H1 (cell line): ENCODE measurements at regions not wholly inside any gene's neighbourhood (a gene's known extent, or its start where the extent isn't known, plus 50 kb on each side); places are given as distances from the start of the nearest gene placed in this dataset.

ENCODE experiments used
- CTCF ChIP-seq, 3 experiments: IDR thresholded peaks; 1 replicate in 2 of 3; 2 replicates in 1 of 3; pipeline versions ENCODE4 v1.5.1 to v1.6.1; 2011; ENCODE audit warnings: low read length in 3 of 3, mild to moderate bottlenecking in 3 of 3, inconsistent platforms in 2 of 3, low read depth in 1 of 3, moderate library complexity in 1 of 3; ENCODE audit not compliant: insufficient read depth in 1 of 3; ENCODE audit errors: control extremely low read depth in 1 of 3
- USF2 ChIP-seq: IDR thresholded peaks from 2 replicates; pipeline ENCODE4 v1.6.1; 2011; ENCODE audit warnings: low read length, improper control_type of control experiment
- YY1 ChIP-seq: IDR thresholded peaks from 2 replicates; pipeline ENCODE4 v1.6.1; 2011; ENCODE audit warnings: low read depth, mild to moderate bottlenecking, low read length

GRCh38 chr2:128475427-128476211 lies 157.0 kb upstream of the HS6ST1 start:
- no peak for TF ChIP-seq CTCF (IDR thresholded peaks at IDR 0.05; ENCODE audit: control extremely low read depth in 1 of 3, insufficient read depth in 1 of 3, low read depth in 1 of 3, low read length in 3 of 3)
- no peak for TF ChIP-seq USF2
- no peak for TF ChIP-seq YY1
